ENCODE measurements at regions not wholly inside any gene's neighbourhood (a gene's known extent, or its start where the extent isn't known, plus 50 kb on each side); places are given as distances from the start of the nearest gene placed in this dataset.

DNA sequence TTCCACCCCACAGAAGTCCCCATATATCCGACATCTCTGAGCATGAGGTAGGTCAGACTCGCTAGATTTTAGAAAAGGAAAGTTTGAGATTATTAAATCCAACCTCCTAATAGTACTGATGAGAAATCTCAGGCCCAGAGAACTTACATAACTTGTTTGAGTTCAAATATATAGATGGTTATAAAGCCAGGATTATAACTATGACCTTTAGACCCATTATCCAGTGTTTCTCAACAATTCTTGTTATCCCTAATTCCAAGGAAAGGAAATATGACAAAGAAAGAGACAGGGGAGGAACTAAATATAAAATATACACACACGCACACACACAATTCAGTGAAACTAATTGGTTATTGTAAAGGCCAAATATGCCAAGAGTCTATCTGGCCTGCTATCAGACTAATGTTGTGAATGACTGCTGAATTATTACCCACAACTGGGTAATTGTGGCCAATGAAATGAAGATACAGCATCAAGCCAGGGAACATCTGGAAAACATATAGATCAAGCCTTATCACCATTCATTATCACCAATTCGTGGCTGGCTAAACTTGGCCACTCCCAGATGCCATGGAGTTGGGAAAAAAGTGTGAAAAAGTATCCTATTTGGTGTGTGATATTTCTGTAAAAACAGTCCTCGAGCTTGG, 248.4 kb downstream of the PRELID2 start:
- no peak for DNase-seq (ENCODE audit: low spot score)
- POLR2A ChIA-PET = no interaction called here
- TF ChIP-seq ZBTB20 (CRISPR knock-in tag; IDR thresholded peaks at IDR 0.05; ENCODE audit: borderline replicate concordance, low read depth) (no peak), ZNF530 (CRISPR knock-in tag; IDR thresholded peaks at IDR 0.05; ENCODE audit: low read depth) (no peak), TBX3 (IDR thresholded peaks at IDR 0.05; ENCODE audit: borderline replicate concordance) (no peak), BRD4 (CRISPR knock-in tag; IDR thresholded peaks at IDR 0.05) (no peak)
- TF ChIP-seq, protein P1, sequence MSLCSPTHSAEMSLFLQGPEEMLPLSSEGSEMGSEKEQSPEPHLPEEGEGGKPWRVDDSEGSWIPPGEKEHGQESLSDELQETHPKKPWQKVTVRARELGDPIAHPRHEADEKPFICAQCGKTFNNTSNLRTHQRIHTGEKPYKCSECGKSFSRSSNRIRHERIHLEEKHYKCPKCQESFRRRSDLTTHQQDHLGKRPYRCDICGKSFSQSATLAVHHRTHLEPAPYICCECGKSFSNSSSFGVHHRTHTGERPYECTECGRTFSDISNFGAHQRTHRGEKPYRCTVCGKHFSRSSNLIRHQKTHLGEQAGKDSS (CRISPR knock-in tag; IDR thresholded peaks at IDR 0.05; ENCODE audit: borderline replicate concordance, low read depth) = no peak
- TF ChIP-seq, protein P2, sequence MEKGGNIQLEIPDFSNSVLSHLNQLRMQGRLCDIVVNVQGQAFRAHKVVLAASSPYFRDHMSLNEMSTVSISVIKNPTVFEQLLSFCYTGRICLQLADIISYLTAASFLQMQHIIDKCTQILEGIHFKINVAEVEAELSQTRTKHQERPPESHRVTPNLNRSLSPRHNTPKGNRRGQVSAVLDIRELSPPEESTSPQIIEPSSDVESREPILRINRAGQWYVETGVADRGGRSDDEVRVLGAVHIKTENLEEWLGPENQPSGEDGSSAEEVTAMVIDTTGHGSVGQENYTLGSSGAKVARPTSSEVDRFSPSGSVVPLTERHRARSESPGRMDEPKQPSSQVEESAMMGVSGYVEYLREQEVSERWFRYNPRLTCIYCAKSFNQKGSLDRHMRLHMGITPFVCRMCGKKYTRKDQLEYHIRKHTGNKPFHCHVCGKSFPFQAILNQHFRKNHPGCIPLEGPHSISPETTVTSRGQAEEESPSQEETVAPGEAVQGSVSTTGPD (CRISPR knock-in tag; IDR thresholded peaks at IDR 0.05) = no peak
- TF ChIP-seq, protein P3, sequence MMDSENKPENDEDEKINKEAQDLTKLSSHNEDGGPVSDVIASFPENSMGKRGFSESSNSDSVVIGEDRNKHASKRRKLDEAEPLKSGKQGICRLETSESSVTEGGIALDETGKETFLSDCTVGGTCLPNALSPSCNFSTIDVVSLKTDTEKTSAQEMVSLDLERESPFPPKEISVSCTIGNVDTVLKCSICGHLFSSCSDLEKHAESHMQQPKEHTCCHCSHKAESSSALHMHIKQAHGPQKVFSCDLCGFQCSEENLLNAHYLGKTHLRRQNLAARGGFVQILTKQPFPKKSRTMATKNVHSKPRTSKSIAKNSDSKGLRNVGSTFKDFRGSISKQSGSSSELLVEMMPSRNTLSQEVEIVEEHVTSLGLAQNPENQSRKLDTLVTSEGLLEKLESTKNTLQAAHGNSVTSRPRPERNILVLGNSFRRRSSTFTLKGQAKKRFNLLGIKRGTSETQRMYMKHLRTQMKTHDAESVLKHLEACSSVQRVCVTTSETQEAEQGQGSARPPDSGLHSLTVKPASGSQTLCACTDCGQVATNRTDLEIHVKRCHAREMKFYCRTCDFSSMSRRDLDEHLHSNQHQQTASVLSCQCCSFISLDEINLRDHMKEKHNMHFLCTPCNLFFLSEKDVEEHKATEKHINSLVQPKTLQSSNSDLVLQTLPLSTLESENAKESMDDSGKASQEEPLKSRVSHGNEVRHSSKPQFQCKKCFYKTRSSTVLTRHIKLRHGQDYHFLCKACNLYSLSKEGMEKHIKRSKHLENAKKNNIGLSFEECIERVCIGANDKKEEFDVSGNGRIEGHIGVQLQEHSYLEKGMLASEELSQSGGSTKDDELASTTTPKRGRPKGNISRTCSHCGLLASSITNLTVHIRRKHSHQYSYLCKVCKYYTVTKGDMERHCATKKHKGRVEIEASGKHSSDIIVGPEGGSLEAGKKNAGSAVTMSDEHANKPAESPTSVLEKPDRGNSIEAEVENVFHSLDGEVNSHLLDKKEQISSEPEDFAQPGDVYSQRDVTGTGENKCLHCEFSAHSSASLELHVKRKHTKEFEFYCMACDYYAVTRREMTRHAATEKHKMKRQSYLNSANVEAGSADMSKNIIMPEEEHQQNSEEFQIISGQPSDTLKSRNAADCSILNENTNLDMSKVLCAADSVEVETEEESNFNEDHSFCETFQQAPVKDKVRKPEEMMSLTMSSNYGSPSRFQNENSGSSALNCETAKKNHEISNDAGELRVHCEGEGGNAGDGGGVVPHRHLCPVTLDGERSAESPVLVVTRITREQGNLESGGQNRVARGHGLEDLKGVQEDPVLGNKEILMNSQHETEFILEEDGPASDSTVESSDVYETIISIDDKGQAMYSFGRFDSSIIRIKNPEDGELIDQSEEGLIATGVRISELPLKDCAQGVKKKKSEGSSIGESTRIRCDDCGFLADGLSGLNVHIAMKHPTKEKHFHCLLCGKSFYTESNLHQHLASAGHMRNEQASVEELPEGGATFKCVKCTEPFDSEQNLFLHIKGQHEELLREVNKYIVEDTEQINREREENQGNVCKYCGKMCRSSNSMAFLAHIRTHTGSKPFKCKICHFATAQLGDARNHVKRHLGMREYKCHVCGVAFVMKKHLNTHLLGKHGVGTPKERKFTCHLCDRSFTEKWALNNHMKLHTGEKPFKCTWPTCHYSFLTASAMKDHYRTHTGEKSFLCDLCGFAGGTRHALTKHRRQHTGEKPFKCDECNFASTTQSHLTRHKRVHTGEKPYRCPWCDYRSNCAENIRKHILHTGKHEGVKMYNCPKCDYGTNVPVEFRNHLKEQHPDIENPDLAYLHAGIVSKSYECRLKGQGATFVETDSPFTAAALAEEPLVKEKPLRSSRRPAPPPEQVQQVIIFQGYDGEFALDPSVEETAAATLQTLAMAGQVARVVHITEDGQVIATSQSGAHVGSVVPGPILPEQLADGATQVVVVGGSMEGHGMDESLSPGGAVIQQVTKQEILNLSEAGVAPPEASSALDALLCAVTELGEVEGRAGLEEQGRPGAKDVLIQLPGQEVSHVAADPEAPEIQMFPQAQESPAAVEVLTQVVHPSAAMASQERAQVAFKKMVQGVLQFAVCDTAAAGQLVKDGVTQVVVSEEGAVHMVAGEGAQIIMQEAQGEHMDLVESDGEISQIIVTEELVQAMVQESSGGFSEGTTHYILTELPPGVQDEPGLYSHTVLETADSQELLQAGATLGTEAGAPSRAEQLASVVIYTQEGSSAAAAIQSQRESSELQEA (CRISPR knock-in tag; IDR thresholded peaks at IDR 0.05; ENCODE audit: not compliant biosample characterization) = no peak
- TF ChIP-seq, protein P4, sequence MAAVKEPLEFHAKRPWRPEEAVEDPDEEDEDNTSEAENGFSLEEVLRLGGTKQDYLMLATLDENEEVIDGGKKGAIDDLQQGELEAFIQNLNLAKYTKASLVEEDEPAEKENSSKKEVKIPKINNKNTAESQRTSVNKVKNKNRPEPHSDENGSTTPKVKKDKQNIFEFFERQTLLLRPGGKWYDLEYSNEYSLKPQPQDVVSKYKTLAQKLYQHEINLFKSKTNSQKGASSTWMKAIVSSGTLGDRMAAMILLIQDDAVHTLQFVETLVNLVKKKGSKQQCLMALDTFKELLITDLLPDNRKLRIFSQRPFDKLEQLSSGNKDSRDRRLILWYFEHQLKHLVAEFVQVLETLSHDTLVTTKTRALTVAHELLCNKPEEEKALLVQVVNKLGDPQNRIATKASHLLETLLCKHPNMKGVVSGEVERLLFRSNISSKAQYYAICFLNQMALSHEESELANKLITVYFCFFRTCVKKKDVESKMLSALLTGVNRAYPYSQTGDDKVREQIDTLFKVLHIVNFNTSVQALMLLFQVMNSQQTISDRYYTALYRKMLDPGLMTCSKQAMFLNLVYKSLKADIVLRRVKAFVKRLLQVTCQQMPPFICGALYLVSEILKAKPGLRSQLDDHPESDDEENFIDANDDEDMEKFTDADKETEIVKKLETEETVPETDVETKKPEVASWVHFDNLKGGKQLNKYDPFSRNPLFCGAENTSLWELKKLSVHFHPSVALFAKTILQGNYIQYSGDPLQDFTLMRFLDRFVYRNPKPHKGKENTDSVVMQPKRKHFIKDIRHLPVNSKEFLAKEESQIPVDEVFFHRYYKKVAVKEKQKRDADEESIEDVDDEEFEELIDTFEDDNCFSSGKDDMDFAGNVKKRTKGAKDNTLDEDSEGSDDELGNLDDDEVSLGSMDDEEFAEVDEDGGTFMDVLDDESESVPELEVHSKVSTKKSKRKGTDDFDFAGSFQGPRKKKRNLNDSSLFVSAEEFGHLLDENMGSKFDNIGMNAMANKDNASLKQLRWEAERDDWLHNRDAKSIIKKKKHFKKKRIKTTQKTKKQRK (IDR thresholded peaks at IDR 0.05; ENCODE audit: low read length) = no peak
- TF ChIP-seq, protein P5, sequence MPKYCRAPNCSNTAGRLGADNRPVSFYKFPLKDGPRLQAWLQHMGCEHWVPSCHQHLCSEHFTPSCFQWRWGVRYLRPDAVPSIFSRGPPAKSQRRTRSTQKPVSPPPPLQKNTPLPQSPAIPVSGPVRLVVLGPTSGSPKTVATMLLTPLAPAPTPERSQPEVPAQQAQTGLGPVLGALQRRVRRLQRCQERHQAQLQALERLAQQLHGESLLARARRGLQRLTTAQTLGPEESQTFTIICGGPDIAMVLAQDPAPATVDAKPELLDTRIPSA (CRISPR knock-in tag; IDR thresholded peaks at IDR 0.05; ENCODE audit: borderline replicate concordance) = no peak

More for the DNA sequence above, 248.4 kb downstream of the PRELID2 start:
- H3K9me3 ChIP-seq (ENCODE audit: low read length) = no peaks in the 10 kb centered on the region
- intact Hi-C loops (cut with micrococcal nuclease; ENCODE audit: unreplicated experiment) (no loop called here), in situ Hi-C loops (cut with HindIII; ENCODE audit: extremely low pct_ligation_motif_present, low pct_unique_long_range_greater_than_20kb) (no loop called here)
- CTCF ChIA-PET (ENCODE audit: low intra/inter-chr PET ratio, low total read pairs) = no interaction called here
- no peaks in the 10 kb centered on the region for H3K27me3 ChIP-seq (ENCODE audit: control insufficient read depth in 1 of 2, insufficient read depth in 2 of 2, low read length in 2 of 2)
- WGBS (ENCODE audit: low lambda C conversion rate) = 35% methylated on average over 5 of the region's 5 CpGs
- no peak for ATAC-seq
- H4K20me1 ChIP-seq (ENCODE audit: insufficient read depth, low read length) = no peaks in the 10 kb centered on the region
- H3K4me1 ChIP-seq (ENCODE audit: insufficient read depth, low read length) = no peaks in the 10 kb centered on the region
- no peaks in the 10 kb centered on the region for H3K36me3 ChIP-seq (replicated peaks in 1 of 2; ENCODE audit: control insufficient read depth in 1 of 2, insufficient read depth in 2 of 2, low read length in 2 of 2)
- no peak overlapping the region for H3K4me3 ChIP-seq (replicated peaks in 1 of 3; ENCODE audit: insufficient read depth in 1 of 3, low read depth in 2 of 3, low read length in 3 of 3)
- no peak for FAIRE-seq
- H2AFZ ChIP-seq (ENCODE audit: low read length) = no peak overlapping the region
- no peaks in the 10 kb centered on the region for H3K79me2 ChIP-seq (ENCODE audit: insufficient read depth, low read length)
- H3K4me2 ChIP-seq (ENCODE audit: low read depth, low read length) = no peak overlapping the region
- BruUV-seq (replicated peaks) = no TSS peak
- no peak overlapping the region for H3K27ac ChIP-seq (ENCODE audit: extremely low read length, insufficient read depth, low read length)
- H3K9ac ChIP-seq (ENCODE audit: insufficient read depth, low read depth, low read length) = no peak overlapping the region

Data from HepG2 (cell line).